Naive thymus-derived CD4-positive, alpha-beta T cell (primary cell): ENCODE measurements at regions not wholly inside any gene's neighbourhood (a gene's known extent, or its start where the extent isn't known, plus 50 kb on each side); places are given as distances from the start of the nearest gene placed in this dataset.

ENCODE experiments used
- ATAC-seq: fragments of 150-1000 bp; cut with Tn5 transposase; 2 replicates; pipeline ENCODE4 v1.10.0; 2021; ENCODE audit warnings: mild to moderate bottlenecking, moderate library complexity
- CTCF ChIA-PET: fragments of 350-600 bp; sonication (Branson Sonifier 250); formaldehyde crosslinking; loops from one replicate; lab custom pipeline; 2021; ENCODE audit warnings: antibody characterized with exemption; lab: Charles Lee
- POLR2A ChIA-PET: fragments of 350-600 bp; sonication (Branson Sonifier 250); formaldehyde crosslinking; loops from one replicate; lab custom pipeline; 2021; ENCODE audit warnings: antibody characterized with exemption, inconsistent platforms; lab: Charles Lee
- DNase-seq, 9 donors: peaks; one replicate each; pipeline versions ENCODE4 v3.0.0 to v3.0.0-alpha.2; 2020 to 2022; ENCODE audit warnings: mixed read lengths in 1 of 9
- H3K27ac ChIP-seq: one replicate; pipeline ENCODE4 v1.7.0; 2013; ENCODE audit warnings: mild to moderate bottlenecking, low read depth, low read length, moderate library complexity
- H3K27me3 ChIP-seq, 2 donors: one replicate each; pipeline ENCODE4 v1.7.0; 2013; ENCODE audit warnings: low read length in 2 of 2, mild to moderate bottlenecking in 2 of 2, moderate library complexity in 2 of 2; ENCODE audit not compliant: control insufficient read depth in 2 of 2, insufficient read depth in 2 of 2
- H3K36me3 ChIP-seq, 3 experiments: 1 replicate in 2 of 3; 2 replicates in 1 of 3; pipeline ENCODE4 v1.7.0; 2013; ENCODE audit warnings: low read length in 3 of 3, mild to moderate bottlenecking in 3 of 3, moderate library complexity in 1 of 3; ENCODE audit not compliant: insufficient read depth in 3 of 3, control insufficient read depth in 2 of 3
- H3K4me1 ChIP-seq, 2 donors: one replicate each; pipeline ENCODE4 v1.7.0; 2013; ENCODE audit warnings: low read length in 2 of 2, mild to moderate bottlenecking in 2 of 2, moderate library complexity in 1 of 2; ENCODE audit not compliant: control insufficient read depth in 2 of 2, insufficient read depth in 2 of 2
- H3K4me3 ChIP-seq: 2 replicates; pipeline ENCODE4 v1.7.0; 2013; ENCODE audit warnings: mild to moderate bottlenecking, low read length
- H3K9me3 ChIP-seq, 3 experiments: 1 replicate in 2 of 3; 2 replicates in 1 of 3; pipeline ENCODE4 v1.7.0; 2013; ENCODE audit warnings: low read length in 3 of 3; ENCODE audit not compliant: control insufficient read depth in 2 of 3
- H3K27ac Mint-ChIP-seq, 9 donors: one replicate each; pipeline ENCODE4 v1.8.0; 2020 to 2022; ENCODE audit warnings: mixed read lengths in 9 of 9, mild to moderate bottlenecking in 8 of 9, moderate library complexity in 5 of 9, inconsistent platforms in 2 of 9
- H3K27me3 Mint-ChIP-seq, 5 donors: one replicate each; pipeline ENCODE4 v1.8.0; 2021 to 2022; ENCODE audit warnings: mixed read lengths in 5 of 5, mild to moderate bottlenecking in 1 of 5
- H3K36me3 Mint-ChIP-seq, 5 donors: one replicate each; pipeline ENCODE4 v1.8.0; 2020 to 2022; ENCODE audit warnings: mixed read lengths in 5 of 5, mild to moderate bottlenecking in 3 of 5, inconsistent platforms in 1 of 5
- H3K4me1 Mint-ChIP-seq, 7 donors: one replicate each; pipeline ENCODE4 v1.8.0; 2020 to 2022; ENCODE audit warnings: mixed read lengths in 7 of 7, mild to moderate bottlenecking in 3 of 7, inconsistent platforms in 1 of 7
- H3K4me3 Mint-ChIP-seq, 10 donors: one replicate each; pipeline ENCODE4 v1.8.0; 2020 to 2022; ENCODE audit warnings: mild to moderate bottlenecking in 10 of 10, mixed read lengths in 10 of 10, moderate library complexity in 6 of 10, inconsistent platforms in 2 of 10
- H3K9me3 Mint-ChIP-seq, 11 donors: one replicate each; pipeline ENCODE4 v1.8.0; 2020 to 2022; ENCODE audit warnings: mixed read lengths in 11 of 11, mild to moderate bottlenecking in 4 of 11, inconsistent platforms in 1 of 11, moderate library complexity in 1 of 11
- intact Hi-C, 2 donors: fragments of 100-400 bp; cut with micrococcal nuclease; formaldehyde crosslinking; loops; one replicate each; pipeline ENCODE4 v1.15.1; 2023

DNA sequence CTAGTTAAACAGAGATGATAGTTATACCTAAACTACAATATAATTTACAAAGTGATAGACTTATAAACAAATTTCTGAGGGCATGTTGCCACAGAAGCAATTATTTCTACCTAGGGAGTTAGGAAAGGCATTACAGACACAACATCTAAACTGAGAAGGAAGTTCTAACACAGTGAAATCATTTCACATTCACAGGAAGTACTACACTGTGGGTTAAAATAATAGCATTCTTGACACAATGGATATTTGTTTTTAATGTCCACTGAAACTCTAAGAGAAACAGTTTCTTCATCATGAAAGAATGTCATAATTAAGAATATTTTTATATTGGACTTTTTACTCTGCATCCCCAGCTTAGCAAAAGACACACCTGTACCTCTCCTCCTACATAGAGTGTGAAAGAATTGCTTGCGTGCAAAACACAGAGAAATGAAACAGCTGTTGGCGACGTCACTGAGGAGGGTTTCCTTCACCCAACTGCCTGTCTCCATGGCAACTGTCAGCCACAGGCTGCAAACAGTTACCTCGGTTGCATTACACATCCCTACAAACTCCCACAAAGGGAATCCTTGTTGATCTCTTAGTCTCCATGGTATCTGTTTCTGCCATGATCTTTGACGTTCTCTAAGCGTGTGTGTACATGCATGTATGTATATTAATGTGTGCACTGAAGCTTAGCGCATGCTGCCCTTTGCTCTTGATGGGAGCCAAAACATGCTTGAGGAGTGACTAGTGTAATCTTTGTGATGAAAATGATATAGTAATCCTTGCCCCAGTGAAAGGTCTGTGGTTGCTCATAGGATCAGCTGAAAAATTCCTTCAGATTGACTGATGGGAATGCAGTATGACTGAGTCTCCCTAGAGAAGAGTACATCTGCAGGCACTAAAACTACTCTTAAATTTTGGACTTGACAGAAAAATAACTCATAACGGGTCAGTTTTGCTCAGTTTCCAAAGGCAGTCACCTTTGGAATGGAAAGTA is 168.5 kb downstream of the ACTL7B start:
- DNase-seq, result no peak
- POLR2A ChIA-PET, result no interaction called here
- H3K4me3 ChIP-seq, result no peak overlapping the region
- peaks cover 0 to 3% (median 0%) of the 10 kb centered on the region in 5 donors for H3K36me3 Mint-ChIP-seq
- no peak overlapping the region for H3K27ac Mint-ChIP-seq
- H3K27ac ChIP-seq, result no peak overlapping the region
- H3K36me3 ChIP-seq, result no peaks in the 10 kb centered on the region
- intact Hi-C loops, result no loop called here
- H3K4me1 ChIP-seq, result no peaks in the 10 kb centered on the region
- H3K9me3 Mint-ChIP-seq, result peaks cover 7 to 46% (median 13%) of the 10 kb centered on the region in 11 donors
- no peaks in the 10 kb centered on the region for H3K27me3 ChIP-seq
- H3K4me1 Mint-ChIP-seq, result no peaks in the 10 kb centered on the region
- peaks cover 0 to 6% (median 5%) of the 10 kb centered on the region in 5 donors for H3K27me3 Mint-ChIP-seq
- no peak for ATAC-seq
- H3K4me3 Mint-ChIP-seq, result no peak overlapping the region
- peaks cover 0 to 10% (median 0%) of the 10 kb centered on the region in 3 experiments for H3K9me3 ChIP-seq
- CTCF ChIA-PET, result no interaction called here

DNA sequence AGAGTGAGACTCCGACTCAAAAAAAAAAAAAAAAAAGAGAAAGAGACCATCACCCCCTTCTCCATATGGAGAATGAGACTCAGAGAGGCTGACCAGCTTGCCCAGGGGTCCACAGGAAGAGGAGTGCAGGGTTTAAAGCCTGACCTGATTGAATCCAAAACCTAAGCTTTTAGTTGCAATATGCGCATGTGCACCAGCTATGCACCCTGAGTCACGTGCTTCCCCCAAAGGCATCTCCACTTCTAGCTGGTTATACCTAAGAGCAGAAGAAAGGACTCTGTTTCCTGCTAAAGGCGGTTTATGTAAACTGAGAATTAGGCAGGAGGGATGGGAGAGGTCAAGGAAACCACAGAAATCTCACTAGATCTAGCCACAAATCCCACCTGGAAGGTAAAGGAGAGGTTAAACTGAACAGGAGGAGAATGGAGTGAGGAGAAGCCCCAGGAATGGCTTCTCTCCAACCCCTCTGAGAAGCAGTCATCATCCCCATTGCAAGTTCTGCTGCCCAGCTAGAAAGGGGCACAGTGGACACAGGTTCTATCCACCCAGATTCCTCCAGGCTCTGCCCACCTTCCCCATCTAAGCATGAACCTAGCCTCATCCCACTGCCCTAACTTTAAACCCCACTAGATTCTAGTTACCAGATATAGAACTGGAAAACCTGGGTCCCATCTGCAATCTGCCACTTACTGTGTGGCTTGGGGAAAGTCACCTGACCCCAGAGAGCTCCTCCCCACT is 171.3 kb downstream of the ACTL7B start:
- CTCF ChIA-PET, result no interaction called here
- Mint-ChIP-seq H3K4me3 (no peak overlapping the region), H3K27ac (no peak overlapping the region)

DNA sequence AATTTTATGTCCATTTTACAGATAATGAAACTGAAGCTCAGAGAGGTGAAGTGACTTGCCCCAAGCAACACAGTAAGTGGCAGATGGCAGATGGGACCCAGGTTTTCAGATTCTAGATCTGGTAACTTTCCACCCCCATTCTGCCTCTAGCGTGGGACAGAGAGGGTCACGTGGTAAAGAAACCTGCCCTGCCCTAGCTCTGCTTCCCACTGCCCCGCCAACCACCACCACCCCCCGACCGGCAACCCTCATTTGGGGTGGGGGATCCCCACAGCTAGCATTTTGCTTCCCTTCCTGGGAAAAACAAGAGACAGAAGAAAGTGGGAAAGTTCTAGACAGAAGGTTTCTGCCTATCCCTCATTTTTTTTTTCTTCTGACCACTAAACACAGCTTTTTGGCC is 172.5 kb downstream of the ACTL7B start:
- Mint-ChIP-seq H3K4me1 (no peaks in the 10 kb centered on the region), H3K4me3 (no peak overlapping the region), H3K9me3 (peaks cover 1 to 24% (median 10%) of the 10 kb centered on the region in 11 donors), H3K27me3 (peaks cover 0 to 6% (median 0%) of the 10 kb centered on the region in 5 donors), H3K27ac (no peak overlapping the region), H3K36me3 (no peaks in the 10 kb centered on the region)
- no peak overlapping the region for H3K4me3 ChIP-seq
- CTCF ChIA-PET, result no interaction called here
- DNase-seq (no peak), ATAC-seq (no peak)
- intact Hi-C loops, result no loop called here
- H3K27ac ChIP-seq, result no peak overlapping the region
- H3K27me3 ChIP-seq, result no peaks in the 10 kb centered on the region
- peaks cover 0 to 6% (median 0%) of the 10 kb centered on the region in 3 experiments for H3K9me3 ChIP-seq
- no peaks in the 10 kb centered on the region for H3K36me3 ChIP-seq
- POLR2A ChIA-PET, result no interaction called here
- H3K4me1 ChIP-seq, result no peaks in the 10 kb centered on the region

More for the DNA sequence above, 171.3 kb downstream of the ACTL7B start:
- no peaks in the 10 kb centered on the region for H3K27me3 ChIP-seq
- POLR2A ChIA-PET, result no interaction called here
- DNase-seq (no peak), ATAC-seq (no peak)
- no peaks in the 10 kb centered on the region for H3K36me3 ChIP-seq
- Mint-ChIP-seq H3K4me1 (no peaks in the 10 kb centered on the region), H3K27me3 (peaks cover 0 to 6% (median 0%) of the 10 kb centered on the region in 5 donors), H3K36me3 (no peaks in the 10 kb centered on the region), H3K9me3 (peaks cover 4 to 36% (median 10%) of the 10 kb centered on the region in 11 donors)
- intact Hi-C loops, result no loop called here
- no peak overlapping the region for H3K27ac ChIP-seq
- H3K4me1 ChIP-seq, result no peaks in the 10 kb centered on the region
- H3K9me3 ChIP-seq, result peaks cover 0 to 6% (median 0%) of the 10 kb centered on the region in 3 experiments
- no peak overlapping the region for H3K4me3 ChIP-seq

DNA sequence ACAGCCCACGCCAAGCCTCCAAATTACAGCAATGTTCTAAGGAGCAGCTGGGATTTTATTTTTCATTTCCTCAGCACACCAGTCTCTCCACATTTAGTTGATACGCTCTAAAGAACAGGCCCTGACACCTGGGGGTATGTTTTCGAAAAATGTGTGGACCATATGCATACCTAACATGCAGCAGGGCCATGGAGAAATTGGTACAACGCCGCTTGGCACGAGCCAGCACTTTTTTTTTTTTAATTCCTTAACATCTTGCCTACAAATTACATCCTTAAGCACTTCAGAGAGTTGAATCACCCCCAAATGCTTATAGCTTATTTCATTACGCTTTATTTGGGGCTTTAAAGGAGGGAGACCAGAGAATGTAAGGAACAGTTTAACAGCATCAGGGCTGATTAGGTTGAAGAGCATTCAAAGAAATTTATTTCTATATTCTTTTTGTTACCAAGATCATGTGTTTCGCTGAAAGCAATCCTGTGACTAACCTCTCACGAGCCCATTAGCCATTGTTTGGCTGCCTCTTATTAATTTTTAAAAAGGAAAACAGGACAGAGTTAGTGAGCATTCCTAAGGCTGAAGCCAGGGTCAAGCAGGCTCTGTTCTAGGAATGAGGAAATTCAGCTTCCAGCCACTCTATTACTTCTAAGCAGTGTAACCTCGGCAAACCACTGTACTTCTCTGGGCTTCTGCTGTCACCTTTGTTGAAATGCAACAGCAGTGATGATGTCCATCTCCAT is 173.8 kb downstream of the ACTL7B start:
- H3K4me1 Mint-ChIP-seq, result no peaks in the 10 kb centered on the region
- peaks cover 0 to 6% (median 0%) of the 10 kb centered on the region in 3 experiments for H3K9me3 ChIP-seq
- CTCF ChIA-PET, result no interaction called here
- H3K27me3 ChIP-seq, result no peaks in the 10 kb centered on the region
- H3K9me3 Mint-ChIP-seq, result peaks cover 1 to 17% (median 9%) of the 10 kb centered on the region in 11 donors
- intact Hi-C loops, result no loop called here
- H3K36me3 Mint-ChIP-seq, result no peaks in the 10 kb centered on the region
- no peak overlapping the region for H3K27ac Mint-ChIP-seq
- H3K4me1 ChIP-seq, result no peaks in the 10 kb centered on the region
- peaks cover 0 to 6% (median 0%) of the 10 kb centered on the region in 5 donors for H3K27me3 Mint-ChIP-seq
- no peak for ATAC-seq
- POLR2A ChIA-PET, result no interaction called here
- DNase-seq, result no peak
- H3K27ac ChIP-seq, result no peak overlapping the region
- H3K36me3 ChIP-seq, result no peaks in the 10 kb centered on the region
- no peak overlapping the region for H3K4me3 ChIP-seq
- no peak overlapping the region for H3K4me3 Mint-ChIP-seq

DNA sequence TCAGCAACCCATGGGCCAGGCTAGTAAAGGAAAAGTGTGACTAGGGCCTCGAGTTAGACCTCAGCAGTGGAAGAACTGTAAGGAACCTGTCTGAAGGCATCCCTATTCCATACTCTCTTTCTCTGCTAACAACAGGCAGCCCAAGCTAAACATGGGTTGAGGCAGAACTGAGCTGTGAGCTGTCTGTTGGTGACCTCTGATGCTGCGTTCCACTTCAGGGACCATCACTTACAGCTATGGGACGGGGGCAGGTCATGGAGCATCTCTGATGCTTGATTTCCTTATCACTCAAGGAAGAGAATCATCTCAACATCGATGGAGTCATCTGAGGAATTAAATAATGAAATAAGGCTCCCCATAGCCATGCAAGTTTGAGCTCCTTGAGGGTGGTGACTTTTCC is 174.8 kb downstream of the ACTL7B start:
- POLR2A ChIA-PET, result no interaction called here
- no peaks in the 10 kb centered on the region for H3K4me1 Mint-ChIP-seq
- H3K36me3 ChIP-seq, result no peaks in the 10 kb centered on the region

DNA sequence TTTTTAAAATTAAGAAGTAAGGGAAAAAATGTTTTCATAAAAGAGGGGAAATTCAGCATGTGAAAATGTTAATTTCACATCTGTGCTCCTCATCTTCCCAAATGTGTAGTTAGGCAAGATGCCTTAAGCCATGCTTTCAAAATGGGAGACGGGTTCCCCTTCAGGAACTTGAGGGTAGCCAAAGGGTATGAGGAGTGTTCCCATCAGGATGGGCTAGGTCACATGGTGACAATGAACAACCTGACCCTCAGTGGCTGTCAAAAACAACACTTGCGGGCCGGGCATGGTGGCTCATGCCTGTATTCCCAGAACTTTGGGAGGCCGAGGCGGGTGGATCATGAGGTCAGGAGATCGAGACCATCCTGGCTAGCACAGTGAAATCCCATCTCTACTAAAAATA is 178.0 kb downstream of the ACTL7B start:
- Mint-ChIP-seq H3K27me3 (peaks cover 0 to 6% (median 0%) of the 10 kb centered on the region in 5 donors), H3K9me3 (peaks cover 0 to 7% (median 4%) of the 10 kb centered on the region in 11 donors), H3K4me1 (no peaks in the 10 kb centered on the region), H3K4me3 (no peak overlapping the region), H3K36me3 (no peaks in the 10 kb centered on the region), H3K27ac (no peak overlapping the region)
- Histone ChIP-seq H3K4me3 (no peak overlapping the region), H3K9me3 (no peaks in the 10 kb centered on the region), H3K27ac (no peak overlapping the region), H3K36me3 (no peaks in the 10 kb centered on the region), H3K27me3 (no peaks in the 10 kb centered on the region), H3K4me1 (no peaks in the 10 kb centered on the region)
- POLR2A ChIA-PET, result no interaction called here
- no peak for ATAC-seq
- DNase-seq, result no peak
- CTCF ChIA-PET, result no interaction called here
- intact Hi-C loops, result no loop called here

More for the DNA sequence above, 174.8 kb downstream of the ACTL7B start:
- intact Hi-C loops, result no loop called here
- H3K27ac ChIP-seq, result no peak overlapping the region
- H3K4me3 ChIP-seq, result no peak overlapping the region
- ATAC-seq, result no peak
- no peaks in the 10 kb centered on the region for H3K9me3 ChIP-seq
- H3K27me3 Mint-ChIP-seq, result peaks cover 0 to 6% (median 0%) of the 10 kb centered on the region in 5 donors
- H3K27me3 ChIP-seq, result no peaks in the 10 kb centered on the region
- no peaks in the 10 kb centered on the region for H3K4me1 ChIP-seq
- no peak for DNase-seq
- CTCF ChIA-PET, result no interaction called here
- no peaks in the 10 kb centered on the region for H3K36me3 Mint-ChIP-seq
- H3K4me3 Mint-ChIP-seq, result no peak overlapping the region
- peaks cover 0 to 11% (median 9%) of the 10 kb centered on the region in 11 donors for H3K9me3 Mint-ChIP-seq
- H3K27ac Mint-ChIP-seq, result no peak overlapping the region
